ENCODE measurements at regions not wholly inside any gene's neighbourhood (a gene's known extent, or its start where the extent isn't known, plus 50 kb on each side); places are given as distances from the start of the nearest gene placed in this dataset.
"Not testable (repeated sequence)": the region's sequence is repeated elsewhere in the genome, so short reads cannot be mapped to it uniquely, and the experiment has no call there.

GRCh38 chr22:49514641-49515040 lies 313.0 kb downstream of the BRD1 start:
- FAIRE-seq = no peak
- TF ChIP-seq SPI1 (IDR thresholded peaks at IDR 0.05; ENCODE audit: low read depth, low read length) (no peak), POLR2AphosphoS5 (IDR thresholded peaks at IDR 0.05; ENCODE audit: low read depth, low read length) (no peak), POLR2A (IDR thresholded peaks at IDR 0.05; ENCODE audit: low read depth, low read length) (no peak), PAX5 (IDR thresholded peaks at IDR 0.05; ENCODE audit: insufficient read depth, low read length, severe bottlenecking) (no peak), TAF1 (IDR thresholded peaks at IDR 0.05; ENCODE audit: low read depth, low read length) (no peak), POU2F2 (IDR thresholded peaks at IDR 0.05; ENCODE audit: low read depth, low read length) (no peak)
- no peak for DNase-seq (ENCODE audit: insufficient read length, low spot score)

GRCh38 chr22:49514211-49514610 lies 313.5 kb downstream of the BRD1 start:
- TF ChIP-seq SPI1 (IDR thresholded peaks at IDR 0.05; ENCODE audit: low read depth, low read length) (no peak), POLR2AphosphoS5 (IDR thresholded peaks at IDR 0.05; ENCODE audit: low read depth, low read length) (no peak), TAF1 (IDR thresholded peaks at IDR 0.05; ENCODE audit: low read depth, low read length) (no peak), POU2F2 (IDR thresholded peaks at IDR 0.05; ENCODE audit: low read depth, low read length) (no peak), PAX5 (IDR thresholded peaks at IDR 0.05; ENCODE audit: insufficient read depth, low read length, severe bottlenecking) (no peak), POLR2A (IDR thresholded peaks at IDR 0.05; ENCODE audit: low read depth, low read length) (no peak)
- DNase-seq (ENCODE audit: insufficient read length, low spot score) = no peak
- FAIRE-seq = no peak

GRCh38 chr22:49513358-49513851 lies 314.3 kb downstream of the BRD1 start:
- TF ChIP-seq PAX5 (IDR thresholded peaks at IDR 0.05; ENCODE audit: insufficient read depth, low read length, severe bottlenecking) = no peak
- no peak for TF ChIP-seq POU2F2 (IDR thresholded peaks at IDR 0.05; ENCODE audit: low read depth, low read length)
- DNase-seq (ENCODE audit: insufficient read length, low spot score) (no peak), FAIRE-seq (no peak)

- no peak for DNase-seq (ENCODE audit: insufficient read length, low spot score)
- FAIRE-seq = no peak
- no peak for TF ChIP-seq PAX5 (IDR thresholded peaks at IDR 0.05; ENCODE audit: insufficient read depth, low read length, severe bottlenecking)
- TF ChIP-seq SPI1 (IDR thresholded peaks at IDR 0.05; ENCODE audit: low read depth, low read length) = no peak
- TF ChIP-seq POLR2A (IDR thresholded peaks at IDR 0.05; ENCODE audit: low read depth, low read length) = no peak
- no peak for TF ChIP-seq TAF1 (IDR thresholded peaks at IDR 0.05; ENCODE audit: low read depth, low read length)
- TF ChIP-seq POU2F2 (IDR thresholded peaks at IDR 0.05; ENCODE audit: low read depth, low read length) = no peak
- no peak for TF ChIP-seq POLR2AphosphoS5 (IDR thresholded peaks at IDR 0.05; ENCODE audit: low read depth, low read length)
Observed at GRCh38 chr22:49512487-49513165, 315.0 kb downstream of the BRD1 start.

GRCh38 chr22:49511393-49512189 lies 316.1 kb downstream of the BRD1 start:
- DNase-seq (ENCODE audit: insufficient read length, low spot score); FAIRE-seq: not testable (repeated sequence)

- TF ChIP-seq POU2F2 (IDR thresholded peaks at IDR 0.05; ENCODE audit: low read depth, low read length) (no peak), POLR2A (IDR thresholded peaks at IDR 0.05; ENCODE audit: low read depth, low read length) (no peak), POLR2AphosphoS5 (IDR thresholded peaks at IDR 0.05; ENCODE audit: low read depth, low read length) (no peak), PAX5 (IDR thresholded peaks at IDR 0.05; ENCODE audit: insufficient read depth, low read length, severe bottlenecking) (no peak), TAF1 (IDR thresholded peaks at IDR 0.05; ENCODE audit: low read depth, low read length) (no peak), SPI1 (IDR thresholded peaks at IDR 0.05; ENCODE audit: low read depth, low read length) (no peak)
- DNase-seq (ENCODE audit: insufficient read length, low spot score) = no peak
- no peak for FAIRE-seq
Observed at GRCh38 chr22:49510718-49511117, 317.0 kb downstream of the BRD1 start.

GRCh38 chr22:49509016-49509415 lies 318.7 kb downstream of the BRD1 start:
- no peak for DNase-seq (ENCODE audit: insufficient read length, low spot score)
- no peak for FAIRE-seq
- TF ChIP-seq PAX5 (IDR thresholded peaks at IDR 0.05; ENCODE audit: insufficient read depth, low read length, severe bottlenecking) (no peak), POLR2AphosphoS5 (IDR thresholded peaks at IDR 0.05; ENCODE audit: low read depth, low read length) (no peak), SPI1 (IDR thresholded peaks at IDR 0.05; ENCODE audit: low read depth, low read length) (no peak), POLR2A (IDR thresholded peaks at IDR 0.05; ENCODE audit: low read depth, low read length) (no peak), POU2F2 (IDR thresholded peaks at IDR 0.05; ENCODE audit: low read depth, low read length) (no peak), TAF1 (IDR thresholded peaks at IDR 0.05; ENCODE audit: low read depth, low read length) (no peak)

- DNase-seq (ENCODE audit: insufficient read length, low spot score) (no peak), FAIRE-seq (no peak)
- TF ChIP-seq POLR2AphosphoS5 (IDR thresholded peaks at IDR 0.05; ENCODE audit: low read depth, low read length) = no peak
- no peak for TF ChIP-seq PAX5 (IDR thresholded peaks at IDR 0.05; ENCODE audit: insufficient read depth, low read length, severe bottlenecking)
- no peak for TF ChIP-seq TAF1 (IDR thresholded peaks at IDR 0.05; ENCODE audit: low read depth, low read length)
- no peak for TF ChIP-seq POU2F2 (IDR thresholded peaks at IDR 0.05; ENCODE audit: low read depth, low read length)
- TF ChIP-seq SPI1 (IDR thresholded peaks at IDR 0.05; ENCODE audit: low read depth, low read length) = no peak
- no peak for TF ChIP-seq POLR2A (IDR thresholded peaks at IDR 0.05; ENCODE audit: low read depth, low read length)
Observed at GRCh38 chr22:49508561-49508960, 319.1 kb downstream of the BRD1 start.

- no peak for DNase-seq (ENCODE audit: insufficient read length, low spot score)
- TF ChIP-seq PAX5 (IDR thresholded peaks at IDR 0.05; ENCODE audit: insufficient read depth, low read length, severe bottlenecking) (no peak), SPI1 (IDR thresholded peaks at IDR 0.05; ENCODE audit: low read depth, low read length) (no peak), POLR2A (IDR thresholded peaks at IDR 0.05; ENCODE audit: low read depth, low read length) (no peak)
- FAIRE-seq = no peak
Observed at GRCh38 chr22:49507607-49508292, 319.9 kb downstream of the BRD1 start.

Data from GM12891 (cell line).